K562 (cell line): ENCODE measurements at regions not wholly inside any gene's neighbourhood (a gene's known extent, or its start where the extent isn't known, plus 50 kb on each side); places are given as distances from the start of the nearest gene placed in this dataset.

ENCODE experiments used
- ATAC-seq: fragments of 200-7000 bp; cut with Tn5 transposase; 3 replicates; pipeline ENCODE4 v1.9.1; 2020; ENCODE audit warnings: moderate library complexity
- BruUV-seq: library from RNA; stranded (reverse); fragments of 400-500 nt; replicated peaks from 2 replicates; lab custom pipeline; 2021; lab: Mats Ljungman, UMichigan
- CTCF ChIA-PET: fragments of 300-600 bp; formaldehyde crosslinking; extraction: SDS; loops from one replicate; lab custom pipeline; 2021; ENCODE audit warnings: low intra/inter-chr PET ratio; lab: Yijun Ruan, JAX
- POLR2A ChIA-PET: fragments of 300-600, 350-650 bp; sonication (Branson Sonifier 250); formaldehyde crosslinking; extraction: SDS; loops from one replicate; lab custom pipeline; 2021; ENCODE audit warnings: antibody characterized with exemption, inconsistent platforms; lab: Yijun Ruan, JAX
- DNase-seq, 4 experiments: peaks; one replicate each; pipeline versions ENCODE4 v3.0.0 to v3.0.0-alpha.2; 2011 to 2018; ENCODE audit warnings: low spot score in 3 of 4, mixed read lengths in 3 of 4; ENCODE audit errors: extremely low read depth in 1 of 4
- FAIRE-seq: peaks from 2 replicates; lab custom pipeline; 2011; peaks lifted over from hg19 to GRCh38; lab: Jason Lieb, UNC
- H2AFZ ChIP-seq: 2 replicates; pipeline ENCODE4 v1.6.0; 2011; ENCODE audit warnings: low read depth, low read length, control low read depth, inconsistent platforms
- H3K27ac ChIP-seq: fragments of 200-600 bp; 3 replicates; pipeline ENCODE4 v1.8.0; 2011; ENCODE audit warnings: low read depth, mild to moderate bottlenecking, control low read depth, inconsistent platforms, low read length, moderate library complexity, mixed read lengths; ENCODE audit errors: extremely low read depth
- H3K27me3 ChIP-seq, 2 experiments: fragments of 300-600 bp in 1 of 2; 2 replicates in 1 of 2; 3 replicates in 1 of 2; pipeline versions ENCODE4 v1.6.0 to v1.8.0; 2011; ENCODE audit warnings: inconsistent platforms in 2 of 2, low read length in 2 of 2, mild to moderate bottlenecking in 1 of 2, mixed read lengths in 1 of 2, moderate library complexity in 1 of 2; ENCODE audit not compliant: control insufficient read depth in 2 of 2, insufficient read depth in 2 of 2
- H3K36me3 ChIP-seq: fragments of 300-600 bp; 3 replicates; pipeline ENCODE4 v1.8.0; 2011; ENCODE audit warnings: mild to moderate bottlenecking, low read length, inconsistent platforms; ENCODE audit not compliant: control insufficient read depth, insufficient read depth
- H3K4me1 ChIP-seq, 2 experiments: fragments of 200-600 bp in 1 of 2; replicated peaks in 1 of 2; 2 replicates in 1 of 2; 3 replicates in 1 of 2; pipeline versions ENCODE4 v1.5.1 to v1.8.0; 2011; ENCODE audit warnings: inconsistent platforms in 2 of 2, low read length in 2 of 2, mild to moderate bottlenecking in 1 of 2, mixed read lengths in 1 of 2, moderate library complexity in 1 of 2; ENCODE audit not compliant: control insufficient read depth in 2 of 2, insufficient read depth in 2 of 2
- H3K4me2 ChIP-seq: 2 replicates; pipeline ENCODE4 v1.6.1; 2011; ENCODE audit warnings: low read length, control low read depth, inconsistent platforms, mixed read lengths; ENCODE audit not compliant: insufficient read depth
- H3K4me3 ChIP-seq: fragments of 200-600 bp; sonication (generic), shearing (Covaris generic); 2 replicates; pipeline ENCODE4 v1.5.1; 2016; ENCODE audit warnings: control low read depth, inconsistent platforms
- H3K79me2 ChIP-seq: fragments of 200-600 bp; 3 replicates; pipeline ENCODE4 v1.8.0; 2011; ENCODE audit warnings: low read length, inconsistent platforms; ENCODE audit not compliant: control insufficient read depth, insufficient read depth
- H3K9ac ChIP-seq, 2 experiments: 2 replicates each; pipeline versions ENCODE4 v1.6.0 to v1.6.1; 2011; ENCODE audit warnings: low read depth in 2 of 2, low read length in 2 of 2, control low read depth in 1 of 2, inconsistent platforms in 1 of 2, mild to moderate bottlenecking in 1 of 2, mixed read lengths in 1 of 2; ENCODE audit not compliant: insufficient read depth in 1 of 2
- H3K9me1 ChIP-seq: one replicate; pipeline ENCODE4 v1.6.0; 2011; ENCODE audit warnings: inconsistent platforms, mild to moderate bottlenecking, low read length, moderate library complexity; ENCODE audit not compliant: control insufficient read depth, insufficient read depth
- H3K9me3 ChIP-seq: replicated peaks from 2 replicates; pipeline ENCODE4 v1.5.1; 2011; ENCODE audit warnings: low read depth, low read length, inconsistent platforms; ENCODE audit not compliant: control insufficient read depth, insufficient read depth
- H4K20me1 ChIP-seq: replicated peaks from 2 replicates; pipeline ENCODE4 v1.6.1; 2011; ENCODE audit warnings: low read length, inconsistent platforms, mixed read lengths; ENCODE audit not compliant: control insufficient read depth, insufficient read depth
- RBFOX2 ChIP-seq: fragments of 200-400 bp; formaldehyde crosslinking; IDR thresholded peaks from 2 replicates; pipeline ENCODE4 v1.6.1; 2017; ENCODE audit warnings: low read depth, mild to moderate bottlenecking, low read length, moderate library complexity
- SIRT6 ChIP-seq: IDR thresholded peaks from one replicate; pipeline ENCODE4 v1.6.1; 2012; ENCODE audit warnings: low read depth, mild to moderate bottlenecking, control low read depth, inconsistent platforms, low read length, moderate library complexity
- SNAPC5 ChIP-seq: fragments of 250-450 bp; sonication (Bioruptor Pico); IDR thresholded peaks from 2 replicates; pipeline ENCODE4 v1.8.0; 2021; ENCODE audit warnings: moderate library complexity, mild to moderate bottlenecking, inconsistent platforms
- WGBS: fragments of 100-300 bp; shearing (Covaris generic); methylation state at CpG from one replicate; pipeline ENCODE4 v1.1.6; 2016; ENCODE audit warnings: low coverage, mixed read lengths; ENCODE audit not compliant: insufficient coverage; ENCODE audit errors: missing lambda C conversion rate; 5-methylcytosine and 5-hydroxymethylcytosine counted together
- in situ Hi-C: fragments of 300-500 bp; cut with MboI; formaldehyde crosslinking; loops from 4 replicates; pipeline ENCODE4 v1.15.0; 2018; ENCODE audit warnings: inconsistent platforms, mixed read lengths
- intact Hi-C: fragments of 100-400 bp; cut with micrococcal nuclease; formaldehyde crosslinking; loops from 2 replicates; pipeline ENCODE4 v1.14.2; 2022

- TF ChIP-seq SIRT6 (no peak), SNAPC5 (CRISPR knock-in tag) (no peak)
- TF ChIP-seq, all 486 proteins: peak for 0
Observed at GRCh38 chr10:78777867-78778266, 290.9 kb upstream of the ZMIZ1 start (continued).

GRCh38 chr10:78778444-78779338, 290.1 kb upstream of the ZMIZ1 start:
- in situ Hi-C loops, result no loop called here

More at GRCh38 chr10:78778444-78779338, 290.1 kb upstream of the ZMIZ1 start:
- 1% methylated on average over 13 of the region's 13 CpGs for WGBS
- no peak for TF ChIP-seq RBFOX2
- Histone ChIP-seq H3K4me3 (no peak overlapping the region), H4K20me1 (peaks cover 3% of the 10 kb centered on the region), H3K4me1 (no peaks in the 10 kb centered on the region), H3K4me2 (no peak overlapping the region), H3K9me3 (no peaks in the 10 kb centered on the region), H3K27ac (no peak overlapping the region), H3K27me3 (peaks cover 14 to 62% of the 10 kb centered on the region in 2 experiments), H2AFZ (no peak overlapping the region), H3K36me3 (no peaks in the 10 kb centered on the region), H3K9me1 (no peaks in the 10 kb centered on the region), H3K79me2 (no peaks in the 10 kb centered on the region), H3K9ac (no peak overlapping the region)
- DNase-seq (no peak), FAIRE-seq (no peak), ATAC-seq (no peak)
- POLR2A ChIA-PET, result interaction anchor here (1.2 kb wide), 1 partner anchor 121 kb away, joined by 3 read pairs; no protein-coding TSS in a partner anchor
- CTCF ChIA-PET, result no interaction called here
- intact Hi-C loops, result no loop called here
- no TSS peak for BruUV-seq
